Bronchial epithelial cell (primary cell): ENCODE measurements at regions not wholly inside any gene's neighbourhood (a gene's known extent, or its start where the extent isn't known, plus 50 kb on each side); places are given as distances from the start of the nearest gene placed in this dataset.

Experiments
- DNase-seq: peaks from one replicate; pipeline ENCODE4 v3.0.0-alpha.2; 2010; ENCODE audit warnings: low read depth
- FAIRE-seq: peaks from 2 replicates; lab custom pipeline; 2011; peaks lifted over from hg19 to GRCh38; lab: Jason Lieb, UNC
- H3K27me3 ChIP-seq: 2 replicates; pipeline ENCODE4 v1.5.1; 2011; ENCODE audit warnings: low read length; ENCODE audit not compliant: control insufficient read depth, insufficient read depth
- H3K36me3 ChIP-seq: 2 replicates; pipeline ENCODE4 v1.5.1; 2011; ENCODE audit warnings: low read length; ENCODE audit not compliant: control insufficient read depth, insufficient read depth
- H3K4me3 ChIP-seq: 2 replicates; pipeline ENCODE4 v1.5.1; 2011; ENCODE audit warnings: mild to moderate bottlenecking, low read depth, low read length, control low read depth
- CTCF ChIP-seq: IDR thresholded peaks from 2 replicates; pipeline ENCODE4 v1.5.1; 2011; ENCODE audit warnings: mild to moderate bottlenecking, moderate library complexity, low read length, control low read depth, inconsistent platforms; ENCODE audit not compliant: insufficient read depth, severe bottlenecking

GRCh38 chr1:192873836-192874235 lies 65.0 kb downstream of the RGS2 start:
- DNase-seq (no peak), FAIRE-seq (no peak)
- Histone ChIP-seq H3K27me3 (no peaks in the 10 kb centered on the region), H3K36me3 (no peaks in the 10 kb centered on the region), H3K4me3 (no peak overlapping the region)
- TF ChIP-seq CTCF, result no peak

GRCh38 chr1:192876633-192877032 lies 67.8 kb downstream of the RGS2 start:
- H3K4me3 ChIP-seq, result no peak overlapping the region
- FAIRE-seq, result no peak
- H3K27me3 ChIP-seq, result no peaks in the 10 kb centered on the region
- DNase-seq, result no peak
- no peaks in the 10 kb centered on the region for H3K36me3 ChIP-seq
- TF ChIP-seq CTCF, result no peak

- Histone ChIP-seq H3K36me3 (no peaks in the 10 kb centered on the region), H3K4me3 (no peak overlapping the region), H3K27me3 (no peaks in the 10 kb centered on the region)
- DNase-seq, result no peak
- TF ChIP-seq CTCF, result no peak
- FAIRE-seq, result no peak
Measured at GRCh38 chr1:192877283-192877886, 68.5 kb downstream of the RGS2 start.

- no peak for TF ChIP-seq CTCF
- no peak for FAIRE-seq
- Histone ChIP-seq H3K4me3 (no peak overlapping the region), H3K27me3 (no peaks in the 10 kb centered on the region), H3K36me3 (no peaks in the 10 kb centered on the region)
- no peak for DNase-seq
Measured at GRCh38 chr1:192878249-192878648, 69.4 kb downstream of the RGS2 start.

- Histone ChIP-seq H3K4me3 (no peak overlapping the region), H3K27me3 (no peaks in the 10 kb centered on the region), H3K36me3 (no peaks in the 10 kb centered on the region)
- DNase-seq (peak; percentile 39), FAIRE-seq (no peak)
- no peak for TF ChIP-seq CTCF
Measured at GRCh38 chr1:192879406-192879805, 70.6 kb downstream of the RGS2 start.

- Histone ChIP-seq H3K27me3 (no peaks in the 10 kb centered on the region), H3K4me3 (no peak overlapping the region), H3K36me3 (no peaks in the 10 kb centered on the region)
- FAIRE-seq (no peak), DNase-seq (no peak)
- TF ChIP-seq CTCF, result no peak
Measured at GRCh38 chr1:192880231-192880630, 71.4 kb downstream of the RGS2 start.
